NCI-H510A treated with DMSO at 0.1 percent for 48 hours (cell line): ENCODE measurements at regions not wholly inside any gene's neighbourhood (a gene's known extent, or its start where the extent isn't known, plus 50 kb on each side); places are given as distances from the start of the nearest gene placed in this dataset.

Source experiments
- DNase-seq: peaks from one replicate; lab custom pipeline; 2025; lab: John Stamatoyannopoulos, UW

GRCh38 chr2:62596061-62596921 is 90.3 kb upstream of the TMEM17 start:
- DNase-seq = no peak

- DNase-seq = no peak
Measured at GRCh38 chr2:62595474-62595873, 89.5 kb upstream of the TMEM17 start.

- DNase-seq = no peak
Measured at GRCh38 chr2:62593825-62594224, 87.8 kb upstream of the TMEM17 start.

- no peak for DNase-seq
Measured at GRCh38 chr2:62591491-62591890, 85.5 kb upstream of the TMEM17 start.

GRCh38 chr2:62589691-62590356 is 83.8 kb upstream of the TMEM17 start:
- DNase-seq = no peak

- DNase-seq = no peak
Measured at GRCh38 chr2:62587592-62587991, 81.6 kb upstream of the TMEM17 start.

GRCh38 chr2:62586981-62587380 is 81.0 kb upstream of the TMEM17 start:
- no peak for DNase-seq

- DNase-seq = no peak
Measured at GRCh38 chr2:62578803-62579640, 73.0 kb upstream of the TMEM17 start.

- DNase-seq = no peak
Measured at GRCh38 chr2:62577994-62578781, 72.2 kb upstream of the TMEM17 start.

- no peak for DNase-seq
Measured at GRCh38 chr2:62576276-62576939, 70.4 kb upstream of the TMEM17 start.

GRCh38 chr2:62573936-62574335 is 67.9 kb upstream of the TMEM17 start:
- no peak for DNase-seq

GRCh38 chr2:62573137-62573731 is 67.2 kb upstream of the TMEM17 start:
- no peak for DNase-seq

GRCh38 chr2:62570861-62571698 is 65.1 kb upstream of the TMEM17 start:
- no peak for DNase-seq

GRCh38 chr2:62569907-62570841 is 64.2 kb upstream of the TMEM17 start:
- no peak for DNase-seq

- no peak for DNase-seq
Measured at GRCh38 chr2:62568983-62569837, 63.2 kb upstream of the TMEM17 start.

- DNase-seq = no peak
Measured at GRCh38 chr2:62568074-62568473, 62.1 kb upstream of the TMEM17 start.

GRCh38 chr2:62567669-62568068 is 61.7 kb upstream of the TMEM17 start:
- no peak for DNase-seq

- no peak for DNase-seq
Measured at GRCh38 chr2:62566847-62567246, 60.9 kb upstream of the TMEM17 start.
